ENCODE measurements at regions not wholly inside any gene's neighbourhood (a gene's known extent, or its start where the extent isn't known, plus 50 kb on each side); places are given as distances from the start of the nearest gene placed in this dataset.

DNA sequence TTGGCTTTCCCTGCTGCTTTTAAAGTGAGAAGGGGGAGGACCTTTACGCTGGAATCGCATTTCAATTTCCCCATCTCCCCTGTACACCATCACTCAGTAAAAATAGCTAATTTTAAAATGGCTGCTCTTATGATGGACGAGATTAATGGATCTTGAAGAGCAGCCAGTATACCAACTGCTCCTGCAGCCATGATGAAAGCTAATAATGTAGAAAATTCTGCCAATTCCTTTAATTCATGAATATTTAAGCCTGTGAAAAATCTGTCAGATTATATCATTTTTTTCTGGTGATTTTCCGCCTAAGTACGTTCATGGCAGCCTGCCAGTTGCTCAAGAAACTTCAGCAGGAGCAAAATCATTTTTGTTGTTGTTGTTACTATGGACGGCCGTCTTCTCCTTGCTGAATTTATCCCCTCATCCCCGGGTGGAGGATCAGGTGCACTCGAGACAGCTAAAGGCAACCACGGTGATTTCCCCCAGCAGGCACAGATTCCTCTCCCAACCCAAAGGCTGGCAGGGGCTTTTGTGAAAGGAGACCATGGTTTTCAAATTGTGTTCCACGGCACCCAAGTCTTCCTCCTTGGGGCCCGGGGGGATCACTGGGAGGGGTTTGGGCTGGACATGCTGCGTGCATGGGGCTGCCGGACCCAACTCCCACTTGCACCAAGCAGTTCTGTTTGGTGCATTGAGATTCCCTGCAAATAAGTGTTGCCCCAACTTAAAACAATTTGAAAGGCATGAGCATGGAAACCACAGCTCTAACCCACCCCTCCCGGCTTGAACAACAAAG, 289.6 kb downstream of the UACA start:
- no peak overlapping the region for H2BK5ac ChIP-seq (ENCODE audit: low read depth, low read length)
- H3K18ac ChIP-seq (ENCODE audit: extremely low read depth, low read length), result no peak overlapping the region
- DNase-seq (ENCODE audit: low read depth in 1 of 2, low spot score in 2 of 2), result no peak
- no peaks in the 10 kb centered on the region for H3K79me2 ChIP-seq (ENCODE audit: control insufficient read depth in 1 of 2, insufficient read depth in 2 of 2, low read length in 2 of 2)
- no peaks in the 10 kb centered on the region; the same call in 1 of the 2 replicates for H3K23me2 ChIP-seq (ENCODE audit: low read depth, low read length)
- H4K20me1 ChIP-seq (replicated peaks in 1 of 2; ENCODE audit: control insufficient read depth in 1 of 2, insufficient read depth in 2 of 2, low read length in 2 of 2), result no peaks in the 10 kb centered on the region
- no peak overlapping the region for H3K56ac ChIP-seq (replicated peaks; ENCODE audit: insufficient read length, low read depth, low read length)
- no peaks in the 10 kb centered on the region for H3K36me3 ChIP-seq (ENCODE audit: control insufficient read depth in 2 of 4, insufficient read depth in 4 of 4, low read length in 3 of 4)
- no peaks in the 10 kb centered on the region for H3K79me1 ChIP-seq (ENCODE audit: low read depth, low read length)
- H2BK20ac ChIP-seq (ENCODE audit: low read length), result no peak overlapping the region
- H4K8ac ChIP-seq (ENCODE audit: extremely low read depth, insufficient read depth, low read length), result no peak overlapping the region; the same call in 1 of the 2 replicates
- no peaks in the 10 kb centered on the region for H3K27me3 ChIP-seq (replicated peaks in 1 of 4; ENCODE audit: control insufficient read depth in 3 of 4, extremely low read depth in 1 of 4, insufficient read depth in 3 of 4, low read length in 3 of 4)
- H3K14ac ChIP-seq (ENCODE audit: insufficient read length), result no peak overlapping the region
- no peaks in the 10 kb centered on the region for H3K4me1 ChIP-seq (replicated peaks in 1 of 4; ENCODE audit: control insufficient read depth in 3 of 4, insufficient read depth in 4 of 4, low read length in 3 of 4)
- no peak overlapping the region for H3K4ac ChIP-seq (replicated peaks; ENCODE audit: insufficient read length, low read depth, low read length)
- WGBS, 2 experiments (ENCODE audit: extremely low coverage in 1 of 2, insufficient coverage in 1 of 2, insufficient read length in 1 of 2, insufficient replicate concordance in 2 of 2, low coverage in 1 of 2, low lambda C conversion rate in 2 of 2, missing lambda C conversion rate in 1 of 2), result 88% methylated on average over 13 of the region's 15 CpGs; no CpG with 5 or more reads in 1 of the 2 experiments
- no peak overlapping the region for H3K27ac ChIP-seq (ENCODE audit: low read depth, low read length)
- POLR2A ChIA-PET (ENCODE audit: partially characterized antibody), result no interaction called here
- no peak overlapping the region for H2AFZ ChIP-seq (ENCODE audit: low read length)
- no peak overlapping the region for H3K4me2 ChIP-seq (ENCODE audit: insufficient read depth in 1 of 2, low read depth in 2 of 2, low read length in 2 of 2)
- no peak overlapping the region for H4K5ac ChIP-seq (ENCODE audit: insufficient read length, low read depth, low read length)
- no peak overlapping the region for H3K4me3 ChIP-seq (ENCODE audit: extremely low read depth in 1 of 4, insufficient read depth in 2 of 4, low read depth in 3 of 4, low read length in 4 of 4)
- no peak overlapping the region for H2BK12ac ChIP-seq (ENCODE audit: low read depth, low read length)
- no peak overlapping the region for H2BK15ac ChIP-seq (ENCODE audit: low read length)
- FAIRE-seq, result no peak
- no peak overlapping the region for H2AK5ac ChIP-seq (ENCODE audit: low read depth, low read length)
- H2BK120ac ChIP-seq (replicated peaks; ENCODE audit: low read depth, low read length), result no peak overlapping the region
- CTCF ChIA-PET (ENCODE audit: partially characterized antibody), result interaction anchor here (1.3 kb wide), 1 partner anchor 39 kb away, joined by 3 read pairs; no protein-coding TSS in a partner anchor
- no peak overlapping the region for H4K91ac ChIP-seq (replicated peaks; ENCODE audit: insufficient read length, low read length)
- H3K9me3 ChIP-seq (ENCODE audit: insufficient read depth in 2 of 2, low read depth in 1 of 2, low read length in 1 of 2), result no peaks in the 10 kb centered on the region
- no peak overlapping the region for H3K9ac ChIP-seq (replicated peaks in 1 of 4; ENCODE audit: extremely low read depth in 1 of 4, low read depth in 3 of 4, low read length in 3 of 4)
- no peak overlapping the region for H3K23ac ChIP-seq (ENCODE audit: insufficient read length)
- TF ChIP-seq KDM1A (IDR thresholded peaks at IDR 0.05; ENCODE audit: borderline replicate concordance, low read length) (no peak), SP4 (IDR thresholded peaks at IDR 0.05; ENCODE audit: low read length) (no peak), KDM5A (IDR thresholded peaks at IDR 0.05; ENCODE audit: low read length) (no peak), SIX5 (IDR thresholded peaks at IDR 0.05; ENCODE audit: low read depth, low read length) (no peak), EZH2 (IDR thresholded peaks at IDR 0.05; ENCODE audit: low read depth, low read length, severe bottlenecking) (no peak), EGR1 (IDR thresholded peaks at IDR 0.05; ENCODE audit: borderline replicate concordance, low read depth, low read length) (no peak), SUZ12 (IDR thresholded peaks at IDR 0.05; ENCODE audit: low read length) (no peak), CREB1 (IDR thresholded peaks at IDR 0.05) (no peak), RAD21 (IDR thresholded peaks at IDR 0.05 in 1 of 2, conservative IDR thresholded peaks at IDR 0.05 in 1 of 2; ENCODE audit: low read depth in 2 of 2, low read length in 2 of 2) (no peak), TAF7 (optimal IDR thresholded peaks at IDR 0.05; ENCODE audit: borderline replicate concordance, low read depth, low read length) (no peak), TCF12 (IDR thresholded peaks at IDR 0.05; ENCODE audit: low read depth, low read length) (no peak)
- TF ChIP-seq, protein P1, sequence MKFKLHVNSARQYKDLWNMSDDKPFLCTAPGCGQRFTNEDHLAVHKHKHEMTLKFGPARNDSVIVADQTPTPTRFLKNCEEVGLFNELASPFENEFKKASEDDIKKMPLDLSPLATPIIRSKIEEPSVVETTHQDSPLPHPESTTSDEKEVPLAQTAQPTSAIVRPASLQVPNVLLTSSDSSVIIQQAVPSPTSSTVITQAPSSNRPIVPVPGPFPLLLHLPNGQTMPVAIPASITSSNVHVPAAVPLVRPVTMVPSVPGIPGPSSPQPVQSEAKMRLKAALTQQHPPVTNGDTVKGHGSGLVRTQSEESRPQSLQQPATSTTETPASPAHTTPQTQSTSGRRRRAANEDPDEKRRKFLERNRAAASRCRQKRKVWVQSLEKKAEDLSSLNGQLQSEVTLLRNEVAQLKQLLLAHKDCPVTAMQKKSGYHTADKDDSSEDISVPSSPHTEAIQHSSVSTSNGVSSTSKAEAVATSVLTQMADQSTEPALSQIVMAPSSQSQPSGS (IDR thresholded peaks at IDR 0.05; ENCODE audit: low read length), result no peak

Measured in H1 (cell line).